GM12873 (cell line): ENCODE measurements at regions not wholly inside any gene's neighbourhood (a gene's known extent, or its start where the extent isn't known, plus 50 kb on each side); places are given as distances from the start of the nearest gene placed in this dataset.

ENCODE experiments used
- TF ChIP-seq, protein P1 (sequence below): IDR thresholded peaks from 2 replicates; pipeline ENCODE4 v1.5.1; 2012; ENCODE audit warnings: low read depth, mild to moderate bottlenecking, moderate library complexity, low read length, control low read depth; ENCODE audit not compliant: insufficient read depth; ENCODE audit errors: missing control alignments

DNA sequence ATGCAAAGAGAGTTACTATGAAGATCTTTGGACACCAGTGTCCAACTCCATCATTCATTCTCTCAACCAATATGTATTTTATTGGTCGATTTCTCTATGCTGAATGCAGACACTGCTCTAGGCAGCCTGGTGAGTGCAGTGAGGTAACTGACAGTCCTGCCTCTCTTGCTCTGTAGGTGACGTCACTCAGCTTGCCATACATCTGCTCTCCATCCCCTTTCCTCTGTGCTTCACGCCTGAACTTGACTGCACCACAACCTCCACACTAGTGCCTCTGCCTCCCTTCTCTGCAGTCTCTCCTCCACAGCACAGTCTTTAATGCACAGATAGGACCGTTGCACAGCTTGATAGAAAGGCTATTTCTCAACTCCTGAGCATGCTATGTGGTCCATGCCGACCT lies 344.9 kb upstream of the NOCT start:
- TF ChIP-seq, protein P1, sequence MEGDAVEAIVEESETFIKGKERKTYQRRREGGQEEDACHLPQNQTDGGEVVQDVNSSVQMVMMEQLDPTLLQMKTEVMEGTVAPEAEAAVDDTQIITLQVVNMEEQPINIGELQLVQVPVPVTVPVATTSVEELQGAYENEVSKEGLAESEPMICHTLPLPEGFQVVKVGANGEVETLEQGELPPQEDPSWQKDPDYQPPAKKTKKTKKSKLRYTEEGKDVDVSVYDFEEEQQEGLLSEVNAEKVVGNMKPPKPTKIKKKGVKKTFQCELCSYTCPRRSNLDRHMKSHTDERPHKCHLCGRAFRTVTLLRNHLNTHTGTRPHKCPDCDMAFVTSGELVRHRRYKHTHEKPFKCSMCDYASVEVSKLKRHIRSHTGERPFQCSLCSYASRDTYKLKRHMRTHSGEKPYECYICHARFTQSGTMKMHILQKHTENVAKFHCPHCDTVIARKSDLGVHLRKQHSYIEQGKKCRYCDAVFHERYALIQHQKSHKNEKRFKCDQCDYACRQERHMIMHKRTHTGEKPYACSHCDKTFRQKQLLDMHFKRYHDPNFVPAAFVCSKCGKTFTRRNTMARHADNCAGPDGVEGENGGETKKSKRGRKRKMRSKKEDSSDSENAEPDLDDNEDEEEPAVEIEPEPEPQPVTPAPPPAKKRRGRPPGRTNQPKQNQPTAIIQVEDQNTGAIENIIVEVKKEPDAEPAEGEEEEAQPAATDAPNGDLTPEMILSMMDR = no peak

DNA sequence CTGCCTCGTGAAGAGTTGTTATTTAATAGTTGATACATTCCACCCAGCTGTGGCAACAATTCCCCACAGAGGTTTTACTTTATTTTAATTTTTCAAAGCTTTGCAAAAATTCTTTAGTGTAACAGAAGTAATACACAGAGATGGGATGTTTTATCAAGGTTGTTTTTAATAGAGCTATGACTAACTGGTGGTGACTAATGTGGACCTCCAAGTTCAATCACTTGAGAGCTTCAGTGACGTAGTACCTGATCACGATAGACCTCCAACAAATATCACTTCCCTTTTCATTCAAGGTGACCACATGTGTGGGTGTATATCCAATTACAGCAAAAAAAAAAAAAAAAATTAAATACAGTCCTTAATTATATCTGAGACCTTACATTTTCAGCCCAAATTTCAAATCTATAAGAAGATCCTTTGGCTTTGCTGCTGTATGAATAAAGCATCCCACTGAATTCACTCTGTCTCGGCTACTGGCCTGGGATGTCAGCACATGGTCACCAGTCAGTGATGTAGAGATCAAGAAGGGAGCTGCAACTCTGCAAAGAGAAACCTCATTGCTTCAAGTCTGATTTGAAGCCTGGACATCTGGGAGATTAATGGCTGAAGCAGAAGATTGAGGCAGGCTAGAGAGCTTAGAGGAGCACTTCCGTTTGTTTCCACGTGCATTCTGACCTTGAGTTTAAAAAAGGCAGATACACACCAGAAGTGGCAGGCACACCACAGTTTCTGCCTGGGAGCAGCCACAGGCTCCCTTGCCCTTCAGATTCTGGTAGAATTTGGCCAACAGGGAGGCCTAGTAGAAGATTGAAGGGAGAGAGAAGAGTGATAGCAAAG lies 345.9 kb upstream of the NOCT start:
- TF ChIP-seq, protein P1 = no peak

DNA sequence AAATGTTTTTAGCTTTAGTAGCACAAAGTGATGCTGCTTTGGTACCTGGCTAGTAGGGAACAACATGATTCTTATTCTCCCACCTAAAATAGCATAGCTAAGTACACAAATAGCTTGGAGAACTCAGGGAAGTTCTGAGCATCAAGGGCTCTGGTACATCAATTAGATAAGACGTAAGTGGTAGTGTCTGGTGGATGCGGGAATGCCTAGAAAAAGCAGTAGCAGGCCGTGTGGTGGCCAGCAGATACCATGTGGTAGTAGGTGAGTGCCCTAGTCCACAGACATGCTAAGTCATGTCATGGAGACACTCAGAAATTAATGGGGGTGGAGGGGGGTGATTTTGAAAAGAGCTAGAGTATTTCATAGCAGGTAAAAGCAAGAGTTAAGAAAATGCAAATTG lies 347.3 kb upstream of the NOCT start:
- TF ChIP-seq, protein P1 = no peak

GRCh38 chr4:138666366-138666765 lies 349.2 kb upstream of the NOCT start:
- TF ChIP-seq, protein P1 = no peak

DNA sequence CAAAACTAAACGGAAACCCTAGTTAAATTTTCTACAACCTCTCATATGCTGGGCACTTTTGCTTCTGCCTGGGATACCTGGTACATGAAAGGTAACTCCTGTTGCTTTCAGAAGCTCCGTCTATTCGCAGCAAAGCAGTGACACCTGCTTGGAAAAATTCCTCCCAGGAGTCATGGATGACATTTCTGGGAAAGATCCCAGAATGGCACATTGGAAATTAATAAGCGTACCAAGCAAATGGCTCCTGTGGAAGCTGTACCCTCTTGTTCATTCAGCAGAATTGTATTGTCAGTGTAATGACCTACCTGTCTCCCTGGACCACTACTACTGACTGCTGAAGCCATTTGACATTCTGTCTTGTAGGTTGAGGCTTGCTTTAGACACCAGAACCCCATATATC lies 349.7 kb upstream of the NOCT start:
- TF ChIP-seq, protein P1 = no peak

DNA sequence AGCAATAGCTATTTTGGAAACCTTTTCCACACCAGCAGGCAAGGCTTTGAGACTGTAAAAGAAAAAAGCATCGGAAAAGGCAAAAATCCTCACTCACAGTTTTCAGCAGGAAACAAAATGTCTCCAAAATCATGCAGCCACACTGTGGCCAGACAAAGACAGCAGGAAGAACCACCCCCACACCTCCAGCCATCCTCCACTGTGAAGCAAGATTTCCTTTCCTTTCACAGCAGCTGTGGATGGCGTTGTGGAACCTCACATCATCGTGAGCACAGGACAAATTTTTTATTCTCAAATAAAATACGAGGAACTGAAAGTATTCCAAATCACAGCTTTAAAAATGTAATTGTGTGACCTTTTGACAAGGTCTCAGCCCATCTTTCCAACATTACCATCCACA lies 351.7 kb upstream of the NOCT start:
- TF ChIP-seq, protein P1 = no peak

DNA sequence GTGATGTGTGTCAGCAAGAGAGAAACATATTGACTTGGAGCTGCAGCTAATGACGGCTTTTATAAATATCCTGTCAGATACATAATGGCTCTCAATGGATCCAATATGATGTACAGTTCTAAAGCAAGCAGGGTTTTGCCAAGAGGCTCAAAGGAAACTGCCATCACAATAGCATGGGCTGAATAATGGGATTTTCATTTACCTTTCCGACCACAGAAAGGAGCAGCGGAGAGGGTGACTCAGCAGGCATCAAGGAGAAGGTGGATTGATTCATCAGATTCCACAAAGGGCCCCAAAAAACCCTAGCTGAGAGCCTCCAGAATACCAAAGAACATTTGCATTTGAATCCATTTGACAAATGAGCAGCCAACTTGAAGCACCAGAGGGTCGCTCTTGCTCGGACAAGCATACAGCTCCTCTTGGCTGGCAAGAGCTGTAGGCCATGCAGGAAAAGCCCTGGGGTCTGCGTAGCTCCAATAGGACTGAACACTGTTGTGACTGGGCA lies 355.7 kb upstream of the NOCT start:
- TF ChIP-seq, protein P1 = no peak
